WERI-Rb-1 (cell line): ENCODE measurements at regions not wholly inside any gene's neighbourhood (a gene's known extent, or its start where the extent isn't known, plus 50 kb on each side); places are given as distances from the start of the nearest gene placed in this dataset.

Source experiments
- DNase-seq: peaks from one replicate; pipeline ENCODE4 v3.0.0-alpha.2; 2020
- H3K27ac ChIP-seq: fragments of 250-450 bp; sonication (Bioruptor Pico); 2 replicates; pipeline ENCODE4 v1.5.1; 2020; ENCODE audit warnings: mild to moderate bottlenecking, moderate library complexity
- H3K27me3 ChIP-seq: fragments of 250-450 bp; sonication (Bioruptor Pico); 2 replicates; pipeline ENCODE4 v1.5.1; 2021; ENCODE audit warnings: mild to moderate bottlenecking, low read depth, moderate library complexity; ENCODE audit not compliant: insufficient read depth, severe bottlenecking
- H3K36me3 ChIP-seq: fragments of 250-450 bp; sonication (Bioruptor Pico); 2 replicates; pipeline ENCODE4 v1.5.1; 2020; ENCODE audit warnings: mild to moderate bottlenecking, moderate library complexity
- H3K4me3 ChIP-seq: 2 replicates; pipeline ENCODE4 v1.5.1; 2011; ENCODE audit warnings: low read depth, mild to moderate bottlenecking, control low read depth, low read length
- H3K9me3 ChIP-seq: fragments of 250-450 bp; sonication (Bioruptor Pico); 2 replicates; pipeline ENCODE4 v1.5.1; 2021; ENCODE audit warnings: mild to moderate bottlenecking, moderate library complexity; ENCODE audit not compliant: severe bottlenecking
- CTCF ChIP-seq: IDR thresholded peaks from 2 replicates; pipeline ENCODE4 v1.5.1; 2011; ENCODE audit warnings: low read depth, mild to moderate bottlenecking, control low read depth, inconsistent platforms, low read length

GRCh38 chr14:38856798-38857197 is 246.2 kb downstream of the SEC23A start:
- Histone ChIP-seq H3K27me3 (peaks cover 61% of the 10 kb centered on the region), H3K27ac (no peak overlapping the region), H3K9me3 (no peaks in the 10 kb centered on the region), H3K36me3 (no peaks in the 10 kb centered on the region), H3K4me3 (no peak overlapping the region)
- TF ChIP-seq CTCF = no peak
- no peak for DNase-seq

- no peak for TF ChIP-seq CTCF
- H3K36me3 ChIP-seq = no peaks in the 10 kb centered on the region
- DNase-seq = no peak
- H3K4me3 ChIP-seq = no peak overlapping the region
- H3K9me3 ChIP-seq = no peaks in the 10 kb centered on the region
- peaks cover 53% of the 10 kb centered on the region for H3K27me3 ChIP-seq
- H3K27ac ChIP-seq = no peak overlapping the region
These were observed 247.5 kb downstream of the SEC23A start for GRCh38 chr14:38855513-38855912.

- Histone ChIP-seq H3K36me3 (no peaks in the 10 kb centered on the region), H3K4me3 (no peak overlapping the region), H3K27me3 (peaks cover 61% of the 10 kb centered on the region), H3K9me3 (no peaks in the 10 kb centered on the region), H3K27ac (no peak overlapping the region)
- no peak for DNase-seq
- TF ChIP-seq CTCF = no peak
These were observed 251.9 kb downstream of the SEC23A start for GRCh38 chr14:38851111-38851510.

GRCh38 chr14:38850664-38851063 is 252.4 kb downstream of the SEC23A start:
- Histone ChIP-seq H3K4me3 (no peak overlapping the region), H3K9me3 (no peaks in the 10 kb centered on the region), H3K27ac (no peak overlapping the region), H3K36me3 (no peaks in the 10 kb centered on the region), H3K27me3 (peaks cover 62% of the 10 kb centered on the region)
- TF ChIP-seq CTCF = no peak
- DNase-seq = no peak

- no peak for TF ChIP-seq CTCF
- no peaks in the 10 kb centered on the region for H3K9me3 ChIP-seq
- no peak for DNase-seq
- peaks cover 59% of the 10 kb centered on the region for H3K27me3 ChIP-seq
- H3K4me3 ChIP-seq = no peak overlapping the region
- no peak overlapping the region for H3K27ac ChIP-seq
- H3K36me3 ChIP-seq = no peaks in the 10 kb centered on the region
These were observed 254.6 kb downstream of the SEC23A start for GRCh38 chr14:38848243-38848935.

- no peaks in the 10 kb centered on the region for H3K36me3 ChIP-seq
- H3K4me3 ChIP-seq = no peak overlapping the region
- no peak overlapping the region for H3K27ac ChIP-seq
- DNase-seq = no peak
- peaks cover 57% of the 10 kb centered on the region for H3K27me3 ChIP-seq
- no peaks in the 10 kb centered on the region for H3K9me3 ChIP-seq
- no peak for TF ChIP-seq CTCF
These were observed 255.9 kb downstream of the SEC23A start for GRCh38 chr14:38847161-38847560.
